GM18511 (cell line): ENCODE measurements at regions not wholly inside any gene's neighbourhood (a gene's known extent, or its start where the extent isn't known, plus 50 kb on each side); places are given as distances from the start of the nearest gene placed in this dataset.

Experiments
- ATAC-seq: cut with Tn5 transposase; IDR thresholded peaks from one replicate; pipeline ENCODE4 v1.9.1; 2021; ENCODE audit warnings: mild to moderate bottlenecking, moderate library complexity; ENCODE audit not compliant: unreplicated experiment

- no peak for ATAC-seq
Observed at GRCh38 chr4:182973511-182973911, 56.3 kb upstream of the DCTD start.

GRCh38 chr4:182971702-182972101 lies 54.5 kb upstream of the DCTD start:
- ATAC-seq, result no peak

- peak; percentile 71 for ATAC-seq
Observed at GRCh38 chr4:182969651-182970279, 52.6 kb upstream of the DCTD start.

- no peak for ATAC-seq
Observed at GRCh38 chr4:182968917-182969650, 51.9 kb upstream of the DCTD start.

GRCh38 chr4:182967403-182967802 lies 50.2 kb upstream of the DCTD start:
- no peak for ATAC-seq
